Fibroblast of mammary gland (primary cell): ENCODE measurements at regions not wholly inside any gene's neighbourhood (a gene's known extent, or its start where the extent isn't known, plus 50 kb on each side); places are given as distances from the start of the nearest gene placed in this dataset.

Experiments used
- DNase-seq: peaks from one replicate; pipeline ENCODE4 v3.0.0-alpha.2; 2010; ENCODE audit warnings: low read depth
- H3K4me3 ChIP-seq: 2 replicates; pipeline ENCODE4 v1.5.1; 2011; ENCODE audit warnings: low read depth, mild to moderate bottlenecking, low read length, moderate library complexity; ENCODE audit not compliant: control insufficient read depth
- TF ChIP-seq, protein P1 (sequence below): conservative IDR thresholded peaks from 2 replicates; pipeline ENCODE4 v1.5.1; 2011; ENCODE audit warnings: low read depth, low read length, inconsistent platforms; ENCODE audit not compliant: control insufficient read depth, insufficient read depth

DNA sequence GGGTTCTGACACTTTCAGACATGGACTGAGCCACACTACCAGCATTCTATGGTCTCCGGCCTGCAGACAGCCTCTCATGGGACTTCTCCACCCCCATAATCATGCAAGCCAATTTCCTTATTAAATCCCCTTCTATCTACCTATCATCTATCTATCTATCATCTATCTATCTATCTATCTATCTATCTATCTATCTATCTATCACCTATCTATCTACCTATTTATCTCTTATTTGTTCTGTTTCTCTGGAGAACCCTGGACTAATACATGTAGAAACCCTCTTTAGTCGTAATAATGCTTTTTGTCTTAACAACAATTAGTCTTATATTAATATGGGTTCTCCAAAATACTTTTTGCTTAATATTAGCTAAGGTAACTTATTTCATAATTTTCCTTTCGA lies 174.1 kb upstream of the PRSS16 start:
- H3K4me3 ChIP-seq, result no peak overlapping the region
- DNase-seq, result no peak
- TF ChIP-seq, protein P1, sequence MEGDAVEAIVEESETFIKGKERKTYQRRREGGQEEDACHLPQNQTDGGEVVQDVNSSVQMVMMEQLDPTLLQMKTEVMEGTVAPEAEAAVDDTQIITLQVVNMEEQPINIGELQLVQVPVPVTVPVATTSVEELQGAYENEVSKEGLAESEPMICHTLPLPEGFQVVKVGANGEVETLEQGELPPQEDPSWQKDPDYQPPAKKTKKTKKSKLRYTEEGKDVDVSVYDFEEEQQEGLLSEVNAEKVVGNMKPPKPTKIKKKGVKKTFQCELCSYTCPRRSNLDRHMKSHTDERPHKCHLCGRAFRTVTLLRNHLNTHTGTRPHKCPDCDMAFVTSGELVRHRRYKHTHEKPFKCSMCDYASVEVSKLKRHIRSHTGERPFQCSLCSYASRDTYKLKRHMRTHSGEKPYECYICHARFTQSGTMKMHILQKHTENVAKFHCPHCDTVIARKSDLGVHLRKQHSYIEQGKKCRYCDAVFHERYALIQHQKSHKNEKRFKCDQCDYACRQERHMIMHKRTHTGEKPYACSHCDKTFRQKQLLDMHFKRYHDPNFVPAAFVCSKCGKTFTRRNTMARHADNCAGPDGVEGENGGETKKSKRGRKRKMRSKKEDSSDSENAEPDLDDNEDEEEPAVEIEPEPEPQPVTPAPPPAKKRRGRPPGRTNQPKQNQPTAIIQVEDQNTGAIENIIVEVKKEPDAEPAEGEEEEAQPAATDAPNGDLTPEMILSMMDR, result no peak

DNA sequence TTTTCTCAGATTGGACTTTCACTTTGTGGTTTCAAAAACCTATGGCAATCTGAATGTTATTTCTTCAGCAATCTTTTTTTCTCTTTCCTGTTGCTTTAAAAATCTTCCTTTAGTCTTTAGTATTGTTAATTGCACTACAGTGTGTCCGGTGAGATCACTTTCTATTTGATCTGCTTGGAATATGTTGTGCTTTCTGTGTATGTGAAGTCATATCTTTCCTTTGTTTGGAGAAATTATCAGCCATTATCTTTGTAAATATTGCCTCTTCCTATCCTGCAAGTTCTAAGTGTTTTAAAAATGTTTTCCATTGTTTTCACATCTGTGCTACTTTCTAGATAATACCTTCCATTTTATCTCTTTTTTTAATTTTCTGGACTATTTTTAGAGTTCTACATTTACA lies 171.4 kb upstream of the PRSS16 start:
- no peak for DNase-seq
- no peak overlapping the region for H3K4me3 ChIP-seq
- TF ChIP-seq, protein P1, result no peak

DNA sequence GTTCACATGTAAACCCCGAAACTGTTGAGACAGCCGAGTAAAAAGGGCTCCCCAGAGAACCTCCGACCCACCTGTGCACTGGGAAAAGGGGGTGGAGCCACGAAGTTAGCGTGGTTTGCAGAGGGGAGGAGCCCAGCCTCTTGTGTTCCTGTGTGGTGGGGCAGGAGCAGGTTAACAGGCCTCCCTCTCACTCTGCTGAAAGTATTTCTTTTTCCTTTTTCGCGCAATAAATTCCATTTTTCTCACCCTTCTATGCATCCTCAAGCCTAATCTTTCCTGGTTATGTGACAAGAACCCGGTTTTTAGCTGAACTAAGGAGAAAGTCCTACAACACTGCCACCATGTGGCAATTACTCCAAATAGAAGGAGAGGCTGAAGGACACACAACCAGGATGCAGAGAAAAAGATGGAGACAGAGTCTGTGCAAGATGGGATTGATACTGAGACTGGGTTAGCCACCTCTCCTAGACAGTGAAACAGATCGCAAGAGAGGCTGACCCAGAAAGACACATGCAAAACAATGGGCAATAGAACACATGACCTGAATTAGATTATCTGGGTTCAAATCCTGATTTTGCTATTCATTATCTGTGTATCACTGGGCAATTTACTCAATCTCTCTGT lies 168.7 kb upstream of the PRSS16 start:
- DNase-seq, result peak; percentile 76
- no peak overlapping the region for H3K4me3 ChIP-seq
- TF ChIP-seq, protein P1, result peak; percentile 77

DNA sequence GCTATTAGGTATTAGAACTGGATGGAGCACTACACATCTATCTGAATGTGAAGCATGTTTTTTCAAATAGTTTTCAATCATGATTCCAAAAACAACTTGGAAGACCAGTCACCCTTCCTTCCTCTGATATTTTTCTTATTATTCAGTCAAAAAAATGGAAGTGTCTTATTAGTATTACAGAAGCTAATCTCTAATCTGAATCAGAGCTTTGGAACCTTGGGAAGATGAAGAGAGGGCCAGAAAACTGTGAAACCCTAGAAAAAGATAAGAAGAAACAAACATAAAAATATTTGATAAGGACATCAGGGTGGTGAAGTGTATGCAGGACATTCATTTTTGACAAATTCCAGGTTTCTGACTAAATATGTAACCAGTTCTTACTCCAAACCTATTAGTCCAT lies 166.3 kb upstream of the PRSS16 start:
- no peak for DNase-seq
- H3K4me3 ChIP-seq, result no peak overlapping the region
- TF ChIP-seq, protein P1, result no peak

DNA sequence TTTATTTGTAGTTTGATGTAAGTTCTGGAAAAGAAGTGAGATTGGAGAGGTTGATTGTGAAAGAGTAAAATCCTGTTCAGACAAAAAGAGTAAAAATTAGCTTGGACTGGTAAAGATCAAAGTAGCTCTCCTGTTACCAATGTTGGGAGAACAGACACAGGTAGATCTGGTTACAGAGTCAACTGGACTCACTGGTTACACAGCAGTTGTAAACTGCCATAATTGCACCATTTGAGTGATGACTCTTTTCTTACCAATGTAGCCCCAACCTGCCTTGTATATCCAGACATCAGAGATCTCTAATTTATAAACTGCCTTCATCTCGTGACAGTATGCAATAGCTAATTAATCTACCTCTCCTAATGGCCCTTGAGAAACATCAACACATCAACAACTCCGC lies 165.6 kb upstream of the PRSS16 start:
- TF ChIP-seq, protein P1, result no peak
- H3K4me3 ChIP-seq, result no peak overlapping the region
- no peak for DNase-seq

DNA sequence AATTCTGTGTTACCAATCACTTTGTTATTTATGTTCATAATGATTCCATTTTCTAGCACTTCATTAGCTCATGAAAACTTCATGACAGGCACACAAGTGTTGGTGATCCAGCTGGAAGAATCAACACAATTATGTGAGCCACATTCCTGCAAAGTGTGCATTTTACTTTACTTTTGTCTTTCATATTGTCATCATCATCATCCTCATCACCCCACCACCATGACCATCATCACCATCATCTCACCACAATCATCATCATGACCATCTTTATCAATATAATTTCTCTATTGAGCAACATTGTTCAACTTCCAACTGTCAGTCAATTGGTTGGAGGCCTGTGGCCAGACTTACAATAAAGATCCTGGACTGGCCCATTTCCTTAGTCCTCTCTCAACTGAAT lies 159.4 kb upstream of the PRSS16 start:
- no peak overlapping the region for H3K4me3 ChIP-seq
- no peak for DNase-seq
- TF ChIP-seq, protein P1, result no peak

DNA sequence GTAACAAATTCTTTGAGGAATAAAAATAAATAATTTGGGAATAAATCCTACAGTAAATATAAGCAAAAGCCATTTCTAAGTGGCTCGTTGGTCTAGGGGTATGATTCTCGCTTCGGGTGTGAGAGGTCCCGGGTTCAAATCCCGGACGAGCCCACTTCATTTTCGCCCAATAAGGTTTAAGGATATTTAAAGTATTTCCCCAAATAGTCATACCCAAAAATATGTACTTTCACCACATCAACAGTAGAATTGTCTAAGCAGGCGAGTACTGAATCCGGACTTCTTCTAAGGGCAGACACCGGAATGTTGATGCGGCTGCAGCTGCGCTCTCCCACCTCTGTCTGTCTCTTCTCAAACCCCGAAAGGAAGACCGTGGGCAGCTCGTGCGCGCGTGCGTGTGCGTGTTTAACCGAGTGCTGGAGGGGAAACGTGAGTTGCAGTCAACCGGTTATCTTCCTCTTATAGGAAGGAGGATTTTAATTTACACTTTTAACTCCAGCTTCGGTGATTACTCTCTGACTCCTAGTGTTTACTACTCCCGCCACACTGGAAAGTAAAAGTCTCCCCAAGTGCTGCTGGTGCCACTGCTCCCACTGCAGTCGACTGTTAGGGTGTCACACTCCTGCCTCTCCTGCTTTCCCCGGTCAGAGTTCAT lies 155.7 kb upstream of the PRSS16 start:
- DNase-seq, result peak; percentile 95
- TF ChIP-seq, protein P1, result no peak
- H3K4me3 ChIP-seq, result peak overlapping the region; percentile 51
